Activated naive CD4-positive, alpha-beta T cell treated with anti-CD3 and anti-CD28 coated beads for 36 hours (primary cell): ENCODE measurements at regions not wholly inside any gene's neighbourhood (a gene's known extent, or its start where the extent isn't known, plus 50 kb on each side); places are given as distances from the start of the nearest gene placed in this dataset.

Experiments
- CTCF ChIA-PET: fragments of 350-600 bp; sonication (Branson Sonifier 250); formaldehyde crosslinking; loops from one replicate; lab custom pipeline; 2021; ENCODE audit warnings: antibody characterized with exemption; lab: Charles Lee
- DNase-seq: peaks from one replicate; pipeline ENCODE4 v3.0.0-alpha.2; 2020
- H3K27ac Mint-ChIP-seq: one replicate; pipeline ENCODE4 v1.8.0; 2021; ENCODE audit warnings: mild to moderate bottlenecking, mixed read lengths
- H3K27me3 Mint-ChIP-seq: one replicate; pipeline ENCODE4 v1.8.0; 2021; ENCODE audit warnings: low read depth, mixed read lengths
- H3K36me3 Mint-ChIP-seq: one replicate; pipeline ENCODE4 v1.8.0; 2021; ENCODE audit warnings: low read depth, mixed read lengths
- H3K4me1 Mint-ChIP-seq: one replicate; pipeline ENCODE4 v1.8.0; 2021; ENCODE audit warnings: low read depth, mixed read lengths
- H3K4me3 Mint-ChIP-seq: one replicate; pipeline ENCODE4 v1.8.0; 2021; ENCODE audit warnings: mild to moderate bottlenecking, moderate library complexity, mixed read lengths
- H3K9me3 Mint-ChIP-seq: one replicate; pipeline ENCODE4 v1.8.0; 2021; ENCODE audit warnings: mixed read lengths
- intact Hi-C: fragments of 100-400 bp; cut with micrococcal nuclease; formaldehyde crosslinking; loops from one replicate; pipeline ENCODE4 v1.15.1; 2023

GRCh38 chr9:8179381-8180053 lies 379.9 kb upstream of the DMAC1 start:
- no peak for DNase-seq
- no peak overlapping the region for H3K4me3 Mint-ChIP-seq
- no peaks in the 10 kb centered on the region for H3K27me3 Mint-ChIP-seq
- CTCF ChIA-PET, result interaction anchor here (0.7 kb wide), 1 partner anchor 862 kb away, joined by 3 read pairs; no protein-coding TSS in a partner anchor
- H3K9me3 Mint-ChIP-seq, result no peaks in the 10 kb centered on the region
- no peaks in the 10 kb centered on the region for H3K36me3 Mint-ChIP-seq
- no peaks in the 10 kb centered on the region for H3K4me1 Mint-ChIP-seq
- H3K27ac Mint-ChIP-seq, result no peak overlapping the region
- intact Hi-C loops, result loop anchor here (5.0 to 10.0 kb wide), 4 partner anchors 255 to 607 kb away; no protein-coding TSS in a partner anchor

DNA sequence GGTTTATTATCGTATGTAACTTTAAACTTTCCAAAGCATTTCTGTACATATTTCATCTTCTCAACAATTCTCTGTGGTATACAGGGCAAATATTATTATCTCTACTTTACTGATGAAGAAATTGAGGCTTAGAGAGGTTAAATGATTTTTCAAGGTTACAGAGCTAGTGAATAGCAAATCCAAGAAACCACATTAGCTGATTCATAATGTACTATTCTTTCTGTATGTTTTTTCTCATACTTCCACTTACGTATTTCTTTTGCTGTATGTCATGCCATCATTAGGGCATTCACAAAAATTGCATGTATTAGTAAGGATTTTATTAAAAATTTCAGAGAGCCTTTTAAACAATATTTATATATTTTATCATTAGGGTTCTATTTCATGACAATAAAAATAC lies 372.4 kb upstream of the DMAC1 start:
- Mint-ChIP-seq H3K4me1 (no peaks in the 10 kb centered on the region), H3K36me3 (no peaks in the 10 kb centered on the region), H3K4me3 (no peak overlapping the region), H3K9me3 (no peaks in the 10 kb centered on the region), H3K27ac (no peak overlapping the region), H3K27me3 (no peaks in the 10 kb centered on the region)
- DNase-seq, result no peak
- CTCF ChIA-PET, result no interaction called here
- intact Hi-C loops, result no loop called here

- CTCF ChIA-PET, result no interaction called here
- DNase-seq, result no peak
- Mint-ChIP-seq H3K27ac (no peak overlapping the region), H3K4me1 (no peaks in the 10 kb centered on the region), H3K36me3 (no peaks in the 10 kb centered on the region), H3K9me3 (no peaks in the 10 kb centered on the region), H3K27me3 (no peaks in the 10 kb centered on the region), H3K4me3 (no peak overlapping the region)
- intact Hi-C loops, result no loop called here
Observed at GRCh38 chr9:8168916-8169438, 369.4 kb upstream of the DMAC1 start.

DNA sequence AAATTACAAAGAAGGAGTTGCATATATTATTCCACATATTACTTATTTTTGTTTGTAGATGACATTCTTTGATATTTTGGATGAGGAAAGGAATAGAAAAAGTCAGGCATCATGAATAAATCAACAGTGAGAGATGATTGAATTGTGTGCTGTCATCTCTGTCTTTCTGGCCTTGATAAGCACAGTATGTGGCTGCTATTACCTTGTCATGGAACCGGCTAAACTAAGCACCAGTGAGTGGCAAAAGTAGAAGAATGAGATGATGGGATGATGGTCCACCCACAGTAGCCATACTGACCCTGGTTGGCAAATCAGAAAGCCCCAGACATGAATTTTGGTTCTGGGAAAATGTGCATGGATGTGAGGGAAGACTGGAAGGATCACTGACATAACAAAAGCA lies 361.2 kb upstream of the DMAC1 start:
- intact Hi-C loops, result no loop called here
- Mint-ChIP-seq H3K36me3 (no peaks in the 10 kb centered on the region), H3K27ac (no peak overlapping the region), H3K4me3 (no peak overlapping the region), H3K4me1 (no peaks in the 10 kb centered on the region), H3K27me3 (no peaks in the 10 kb centered on the region), H3K9me3 (no peaks in the 10 kb centered on the region)
- no peak for DNase-seq
- CTCF ChIA-PET, result no interaction called here

GRCh38 chr9:8158574-8158973 lies 359.0 kb upstream of the DMAC1 start:
- Mint-ChIP-seq H3K9me3 (no peaks in the 10 kb centered on the region), H3K27ac (no peak overlapping the region), H3K4me1 (no peaks in the 10 kb centered on the region), H3K36me3 (no peaks in the 10 kb centered on the region), H3K4me3 (no peak overlapping the region), H3K27me3 (no peaks in the 10 kb centered on the region)
- no peak for DNase-seq
- intact Hi-C loops, result no loop called here
- CTCF ChIA-PET, result interaction anchor here (0.7 kb wide), 1 partner anchor 12 kb away, joined by 3 read pairs; no protein-coding TSS in a partner anchor

GRCh38 chr9:8157683-8158324 lies 358.2 kb upstream of the DMAC1 start:
- CTCF ChIA-PET, result interaction anchor here (0.7 kb wide), 1 partner anchor 13 kb away, joined by 3 read pairs; no protein-coding TSS in a partner anchor
- intact Hi-C loops, result no loop called here
- H3K27ac Mint-ChIP-seq, result no peak overlapping the region
- no peaks in the 10 kb centered on the region for H3K27me3 Mint-ChIP-seq
- no peak overlapping the region for H3K4me3 Mint-ChIP-seq
- H3K9me3 Mint-ChIP-seq, result no peaks in the 10 kb centered on the region
- H3K4me1 Mint-ChIP-seq, result no peaks in the 10 kb centered on the region
- H3K36me3 Mint-ChIP-seq, result no peaks in the 10 kb centered on the region
- DNase-seq, result no peak

GRCh38 chr9:8156346-8156745 lies 356.8 kb upstream of the DMAC1 start:
- H3K27ac Mint-ChIP-seq, result no peak overlapping the region
- no peaks in the 10 kb centered on the region for H3K4me1 Mint-ChIP-seq
- no peak overlapping the region for H3K4me3 Mint-ChIP-seq
- intact Hi-C loops, result no loop called here
- no peaks in the 10 kb centered on the region for H3K36me3 Mint-ChIP-seq
- CTCF ChIA-PET, result no interaction called here
- H3K27me3 Mint-ChIP-seq, result no peaks in the 10 kb centered on the region
- peaks cover 3% of the 10 kb centered on the region for H3K9me3 Mint-ChIP-seq
- DNase-seq, result no peak

DNA sequence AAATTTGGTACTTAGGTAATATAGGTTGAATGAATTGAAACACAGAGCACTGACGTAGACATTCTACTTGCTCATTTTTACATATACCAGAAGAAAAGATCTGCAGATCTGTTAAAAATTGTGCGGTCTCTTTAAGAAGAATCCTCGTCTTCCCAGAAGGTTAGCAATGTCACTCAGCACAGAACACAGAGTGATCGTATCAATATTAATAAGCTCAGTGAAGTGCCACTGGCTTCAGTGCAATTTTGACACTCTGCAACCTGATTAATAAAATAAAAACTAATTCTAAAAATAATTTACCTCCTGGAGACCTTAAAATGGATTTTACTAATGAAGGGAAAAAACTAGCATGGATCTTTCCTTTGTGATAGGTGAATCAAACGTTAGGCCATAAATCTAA lies 356.1 kb upstream of the DMAC1 start:
- H3K4me1 Mint-ChIP-seq, result no peaks in the 10 kb centered on the region
- CTCF ChIA-PET, result no interaction called here
- H3K9me3 Mint-ChIP-seq, result peaks cover 9% of the 10 kb centered on the region
- intact Hi-C loops, result no loop called here
- H3K27ac Mint-ChIP-seq, result no peak overlapping the region
- no peaks in the 10 kb centered on the region for H3K27me3 Mint-ChIP-seq
- no peak for DNase-seq
- no peak overlapping the region for H3K4me3 Mint-ChIP-seq
- H3K36me3 Mint-ChIP-seq, result peaks cover 1% of the 10 kb centered on the region

DNA sequence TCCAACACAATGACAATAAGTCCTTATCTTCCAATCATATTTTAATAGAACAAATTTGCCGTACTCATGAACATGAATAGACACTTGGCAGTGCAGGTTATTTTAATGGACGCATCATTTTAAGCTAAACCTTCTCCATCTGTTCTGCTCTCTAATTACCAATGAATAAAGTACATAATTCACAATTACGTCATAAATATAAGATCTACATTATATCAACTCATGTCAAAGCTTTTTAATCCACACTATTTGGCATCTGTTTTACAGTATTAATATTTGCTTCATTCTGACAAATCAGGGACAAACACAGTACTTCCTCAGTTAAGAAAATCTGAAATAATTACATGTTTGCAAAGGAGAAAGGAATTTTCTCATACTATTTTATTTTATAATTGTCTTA lies 344.1 kb upstream of the DMAC1 start:
- no peaks in the 10 kb centered on the region for H3K4me1 Mint-ChIP-seq
- H3K27me3 Mint-ChIP-seq, result no peaks in the 10 kb centered on the region
- H3K27ac Mint-ChIP-seq, result no peak overlapping the region
- no peak for DNase-seq
- no peaks in the 10 kb centered on the region for H3K36me3 Mint-ChIP-seq
- CTCF ChIA-PET, result no interaction called here
- intact Hi-C loops, result loop anchor here (10.0 kb wide), 1 partner anchor 71 kb away; no protein-coding TSS in a partner anchor
- H3K9me3 Mint-ChIP-seq, result no peaks in the 10 kb centered on the region
- H3K4me3 Mint-ChIP-seq, result no peak overlapping the region

DNA sequence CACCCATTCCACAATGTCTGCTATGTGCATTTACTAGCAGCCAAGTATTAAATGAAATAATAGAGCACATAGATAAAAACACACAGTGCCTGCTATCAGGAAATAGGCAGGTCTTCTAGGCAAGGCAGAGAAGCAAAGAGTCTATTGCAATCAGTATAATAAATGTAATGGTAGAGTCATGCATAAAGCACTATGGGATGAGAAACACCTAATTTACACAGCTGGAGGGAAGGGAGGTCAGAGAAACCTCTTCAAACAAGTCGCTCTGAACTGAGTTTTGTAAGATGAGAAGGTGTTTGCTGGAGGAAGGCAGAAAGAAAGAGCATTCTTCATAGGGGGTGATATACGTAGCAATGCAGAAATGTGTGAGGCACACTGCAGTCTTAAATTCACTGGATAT lies 341.0 kb upstream of the DMAC1 start:
- no peak for DNase-seq
- CTCF ChIA-PET, result interaction anchor here (0.6 kb wide), 1 partner anchor 149 kb away, joined by 3 read pairs; no protein-coding TSS in a partner anchor
- Mint-ChIP-seq H3K9me3 (no peaks in the 10 kb centered on the region), H3K4me3 (no peak overlapping the region), H3K4me1 (peaks cover 8% of the 10 kb centered on the region), H3K36me3 (no peaks in the 10 kb centered on the region), H3K27me3 (no peaks in the 10 kb centered on the region), H3K27ac (no peak overlapping the region)
- intact Hi-C loops, result loop anchor here (10.0 kb wide), 1 partner anchor 74 kb away; no protein-coding TSS in a partner anchor

DNA sequence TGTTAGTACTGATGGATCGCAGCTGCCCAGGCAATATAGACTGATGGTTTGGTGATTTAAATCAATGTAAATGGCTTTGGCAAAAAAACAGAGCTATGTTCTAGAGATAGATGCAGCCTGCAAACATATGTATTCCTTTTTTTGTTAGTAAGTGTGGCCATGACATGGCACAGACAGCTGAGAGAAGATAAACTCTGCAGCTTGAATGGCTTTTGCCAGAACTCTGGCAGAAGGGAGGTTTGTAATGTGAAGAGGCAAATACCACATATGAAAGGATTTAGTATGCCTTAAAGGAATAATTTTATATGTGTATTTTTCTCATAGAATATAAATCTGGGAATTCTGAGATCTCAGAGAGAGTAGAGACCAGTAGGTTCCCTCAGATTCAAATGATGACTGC lies 340.2 kb upstream of the DMAC1 start:
- DNase-seq, result no peak
- CTCF ChIA-PET, result interaction anchor here (0.6 kb wide), 1 partner anchor 1283 kb away, joined by 3 read pairs; no protein-coding TSS in a partner anchor
- no peak overlapping the region for H3K4me3 Mint-ChIP-seq
- H3K9me3 Mint-ChIP-seq, result no peaks in the 10 kb centered on the region
- no peak overlapping the region for H3K27ac Mint-ChIP-seq
- intact Hi-C loops, result loop anchor here (10.0 kb wide), 1 partner anchor 75 kb away; no protein-coding TSS in a partner anchor
- peaks cover 8% of the 10 kb centered on the region for H3K4me1 Mint-ChIP-seq
- no peaks in the 10 kb centered on the region for H3K36me3 Mint-ChIP-seq
- H3K27me3 Mint-ChIP-seq, result no peaks in the 10 kb centered on the region

- Mint-ChIP-seq H3K4me3 (no peak overlapping the region), H3K9me3 (no peaks in the 10 kb centered on the region), H3K4me1 (peaks cover 8% of the 10 kb centered on the region), H3K27ac (no peak overlapping the region), H3K27me3 (no peaks in the 10 kb centered on the region), H3K36me3 (no peaks in the 10 kb centered on the region)
- CTCF ChIA-PET, result no interaction called here
- no peak for DNase-seq
- intact Hi-C loops, result no loop called here
Observed at GRCh38 chr9:8136477-8136876, 336.9 kb upstream of the DMAC1 start.
